HG02840 (cell line): ENCODE measurements at regions not wholly inside any gene's neighbourhood (a gene's known extent, or its start where the extent isn't known, plus 50 kb on each side); places are given as distances from the start of the nearest gene placed in this dataset.
"Not testable (repeated sequence)": the region's sequence is repeated elsewhere in the genome, so short reads cannot be mapped to it uniquely, and the experiment has no call there.

Experiments
- ATAC-seq: cut with Tn5 transposase; IDR thresholded peaks from one replicate; pipeline ENCODE4 v1.9.1; 2021; ENCODE audit warnings: mild to moderate bottlenecking, moderate library complexity, moderate number of reproducible peaks; ENCODE audit not compliant: unreplicated experiment, low FRiP score

- ATAC-seq = no peak
These were observed 62.0 kb downstream of the SKIDA1 start for GRCh38 chr10:21463436-21463835.

- ATAC-seq = no peak
These were observed 67.2 kb downstream of the SKIDA1 start for GRCh38 chr10:21458126-21458871.

- no peak for ATAC-seq
These were observed 69.3 kb downstream of the SKIDA1 start for GRCh38 chr10:21456160-21456559.

DNA sequence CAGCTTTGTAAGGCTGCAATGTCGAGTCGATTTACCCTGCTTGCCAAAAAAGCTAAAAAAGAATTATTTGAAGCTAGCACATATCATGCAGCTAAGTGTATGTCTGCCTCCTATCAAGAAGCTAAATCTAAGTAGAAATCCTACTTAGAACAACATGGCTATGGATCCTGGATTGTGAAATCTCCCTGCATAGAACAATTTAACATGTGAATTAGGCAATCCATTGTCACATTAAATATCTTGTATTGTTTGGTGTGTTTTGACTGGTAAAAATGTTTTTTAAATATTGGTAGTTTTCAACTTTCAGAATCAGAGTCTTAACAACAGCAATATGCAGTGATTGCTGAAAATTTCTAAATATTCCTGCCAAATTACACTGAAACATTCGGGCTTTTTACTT is 73.3 kb downstream of the SKIDA1 start:
- no peak for ATAC-seq

- ATAC-seq = no peak
These were observed 76.1 kb downstream of the SKIDA1 start for GRCh38 chr10:21449288-21449966.

GRCh38 chr10:21445163-21445562 is 80.3 kb downstream of the SKIDA1 start:
- ATAC-seq = no peak

DNA sequence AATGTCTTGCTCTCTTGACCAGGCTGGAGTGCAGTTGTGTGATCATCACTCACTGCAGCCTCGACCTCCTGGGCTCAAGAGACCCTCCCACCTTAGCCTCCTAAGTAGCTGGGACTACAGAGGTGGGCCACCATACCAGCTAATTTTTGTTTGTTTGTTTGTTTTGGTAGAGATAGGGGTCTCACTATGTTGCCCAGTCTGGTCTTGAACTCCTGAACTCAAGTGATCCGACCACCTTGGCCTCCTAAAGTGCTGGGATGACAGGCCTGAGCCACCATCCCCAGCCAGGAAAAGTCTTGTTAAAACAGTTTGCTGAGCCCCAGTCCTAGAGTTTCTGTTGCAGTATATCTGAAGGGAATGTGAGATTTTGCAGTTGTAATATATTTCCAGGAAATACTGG is 83.9 kb downstream of the SKIDA1 start:
- no peak for ATAC-seq

DNA sequence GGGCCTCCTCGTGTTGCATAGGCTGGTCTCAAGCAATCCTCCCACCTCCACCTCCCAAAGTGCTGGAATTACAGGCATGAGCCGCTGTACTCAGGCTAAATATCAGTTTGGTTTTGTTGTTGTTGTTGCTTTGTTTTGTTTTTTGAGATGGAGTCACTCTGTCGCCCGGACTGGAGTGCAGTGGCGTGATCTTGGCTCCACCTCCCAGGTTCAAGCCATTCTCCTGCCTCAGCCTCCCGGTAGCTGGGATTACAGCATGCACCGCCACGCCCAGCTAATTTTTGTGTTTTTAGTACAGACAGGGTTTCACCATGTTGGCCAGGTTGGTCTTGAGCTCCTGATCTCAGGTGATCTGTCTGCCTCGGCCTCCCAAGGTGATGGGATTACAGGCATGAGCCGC is 86.6 kb downstream of the SKIDA1 start:
- ATAC-seq = not testable (repeated sequence)

DNA sequence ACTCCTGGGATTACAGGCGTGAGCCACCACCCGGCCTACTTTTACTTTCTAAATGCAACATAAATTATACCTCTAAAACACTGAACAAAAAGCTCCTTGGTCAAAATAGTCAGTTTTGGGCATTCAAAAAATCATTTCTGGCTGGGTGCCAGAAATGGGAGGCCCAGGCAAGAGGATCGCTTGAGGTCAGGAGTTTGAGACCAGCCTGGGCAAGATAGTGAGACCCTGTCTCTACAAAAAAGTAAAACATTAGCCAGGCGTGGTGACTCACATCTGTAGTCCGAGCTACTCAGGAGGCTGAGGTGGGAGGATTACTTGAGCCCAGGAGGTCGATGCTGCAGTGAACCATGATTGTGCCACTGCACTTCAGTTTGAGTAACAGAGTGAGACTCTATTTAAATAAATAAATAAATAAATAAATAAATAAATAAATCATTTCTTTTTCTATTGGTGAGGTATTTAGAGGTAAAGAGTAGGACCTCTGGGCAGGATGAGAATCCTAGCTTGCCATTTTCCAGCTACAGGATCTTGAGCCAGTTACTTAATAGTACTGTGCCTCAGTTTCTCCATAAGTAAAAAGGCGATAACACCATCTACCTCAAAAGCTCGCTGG is 87.6 kb downstream of the SKIDA1 start:
- no peak for ATAC-seq

DNA sequence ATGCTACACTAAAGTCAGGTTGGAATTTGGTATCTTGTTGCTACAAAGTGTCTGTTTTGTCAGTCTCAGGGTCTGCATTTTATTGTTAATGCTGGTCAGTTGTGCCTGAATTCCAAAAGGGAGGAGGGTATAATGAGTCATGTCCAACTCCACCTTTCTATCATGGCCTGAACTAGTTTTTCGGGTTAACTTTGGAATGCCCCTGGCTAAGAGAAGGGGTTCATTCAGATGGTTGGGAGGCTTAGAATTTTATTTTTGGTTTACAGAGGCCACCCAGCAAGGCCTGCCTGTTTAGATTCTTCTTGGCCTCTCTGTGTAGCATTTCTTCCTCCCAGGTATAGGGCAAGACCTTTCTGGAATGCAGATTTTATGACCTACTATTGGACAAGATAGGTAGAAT is 93.2 kb downstream of the SKIDA1 start:
- ATAC-seq = no peak

GRCh38 chr10:21431799-21432198 is 93.7 kb downstream of the SKIDA1 start:
- no peak for ATAC-seq

DNA sequence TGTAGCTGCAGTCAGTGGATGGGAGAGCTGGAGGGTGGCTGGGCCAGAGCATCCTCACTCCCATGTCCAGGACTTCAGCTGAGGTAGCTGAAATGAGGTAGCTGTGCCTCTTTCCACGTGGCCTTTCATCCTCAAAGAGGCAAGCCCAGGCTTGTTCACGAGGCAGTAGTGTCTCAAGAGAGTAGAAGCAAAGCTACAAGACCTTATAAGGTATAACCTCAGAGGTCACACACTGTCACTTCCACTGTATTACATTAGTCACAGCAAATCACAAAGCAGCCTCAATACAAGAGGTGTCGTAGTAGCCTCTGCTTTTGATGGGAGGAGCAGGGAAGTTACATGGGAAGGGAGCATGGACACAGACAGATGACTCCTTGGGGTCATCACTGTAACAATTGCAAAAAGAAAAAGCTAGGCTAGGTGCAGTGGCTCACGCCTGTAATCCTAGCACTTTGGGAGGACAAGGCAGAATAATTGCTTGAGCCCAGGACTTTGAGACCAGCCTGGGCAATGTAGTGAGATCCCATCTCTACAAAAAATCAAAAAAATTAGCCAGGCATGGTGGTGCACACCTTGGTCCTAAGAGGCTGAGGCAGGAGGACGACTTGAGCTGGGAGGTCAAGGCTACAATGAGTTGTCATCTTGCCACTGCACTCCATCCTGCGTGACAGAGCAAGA is 97.5 kb downstream of the SKIDA1 start:
- no peak for ATAC-seq

DNA sequence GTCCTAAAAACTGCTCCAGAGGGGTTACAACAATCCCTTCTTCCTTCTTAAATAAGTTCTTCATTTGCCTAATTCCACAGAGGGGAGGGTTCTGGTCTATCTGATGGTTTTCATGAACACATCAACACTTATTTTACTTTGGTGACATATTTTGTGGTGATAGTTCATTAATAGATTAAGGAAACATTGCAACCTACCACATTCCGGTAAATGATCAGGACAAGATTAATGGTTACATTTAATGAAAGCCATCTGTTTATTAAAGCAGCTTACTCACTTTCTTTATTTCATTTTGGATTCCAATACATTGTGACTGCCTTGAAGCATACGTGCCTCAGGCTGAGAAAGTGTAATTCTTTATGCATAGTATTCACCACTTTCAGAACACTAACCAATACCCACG is 101.0 kb downstream of the SKIDA1 start:
- no peak for ATAC-seq

- no peak for ATAC-seq
These were observed 101.6 kb downstream of the SKIDA1 start for GRCh38 chr10:21423850-21424249.

GRCh38 chr10:21423338-21423737 is 102.1 kb downstream of the SKIDA1 start:
- ATAC-seq = no peak

GRCh38 chr10:21421794-21422193 is 103.7 kb downstream of the SKIDA1 start:
- no peak for ATAC-seq

- no peak for ATAC-seq
These were observed 104.5 kb downstream of the SKIDA1 start for GRCh38 chr10:21421016-21421415.

GRCh38 chr10:21418981-21419576 is 106.4 kb downstream of the SKIDA1 start:
- not testable (repeated sequence) for ATAC-seq

GRCh38 chr10:21417172-21417712 is 108.2 kb downstream of the SKIDA1 start:
- ATAC-seq = no peak

GRCh38 chr10:21413680-21414079 is 111.8 kb downstream of the SKIDA1 start:
- ATAC-seq = no peak
